CD4-positive, alpha-beta T cell (primary cell): ENCODE measurements at regions not wholly inside any gene's neighbourhood (a gene's known extent, or its start where the extent isn't known, plus 50 kb on each side); places are given as distances from the start of the nearest gene placed in this dataset.

Experiments used
- ATAC-seq: fragments of 200-7000 bp; cut with Tn5 transposase; one replicate; pipeline ENCODE4 v1.10.0; 2022; ENCODE audit warnings: mild to moderate bottlenecking; ENCODE audit not compliant: poor library complexity
- CTCF ChIA-PET: fragments of 350-600 bp; sonication (Branson Sonifier 250); formaldehyde crosslinking; loops from one replicate; lab custom pipeline; 2021; ENCODE audit warnings: antibody characterized with exemption, inconsistent platforms; lab: Charles Lee
- POLR2A ChIA-PET: fragments of 350-600 bp; sonication (Branson Sonifier 250); formaldehyde crosslinking; loops from one replicate; lab custom pipeline; 2021; ENCODE audit warnings: antibody characterized with exemption, inconsistent platforms; lab: Charles Lee
- DNase-seq, 14 experiments: peaks; one replicate each; pipeline ENCODE4 v3.0.0-alpha.2; 2013 to 2020; ENCODE audit warnings: mixed read lengths in 2 of 14
- H3K27ac ChIP-seq, 2 donors: one replicate each; pipeline versions ENCODE4 v1.5.1 to v1.7.0; 2013; ENCODE audit warnings: low read length in 2 of 2, low read depth in 1 of 2, mild to moderate bottlenecking in 1 of 2
- H3K27me3 ChIP-seq, 2 experiments: 1 replicate in 1 of 2; 2 replicates in 1 of 2; pipeline versions ENCODE4 v1.6.1 to v1.7.0; 2013; ENCODE audit warnings: low read length in 2 of 2, control low read depth in 1 of 2, mild to moderate bottlenecking in 1 of 2, moderate library complexity in 1 of 2; ENCODE audit not compliant: insufficient read depth in 2 of 2, control insufficient read depth in 1 of 2
- H3K36me3 ChIP-seq: one replicate; pipeline ENCODE4 v1.6.1; 2013; ENCODE audit warnings: low read length, control low read depth; ENCODE audit not compliant: insufficient read depth
- H3K4me1 ChIP-seq: one replicate; pipeline ENCODE4 v1.6.1; 2013; ENCODE audit warnings: low read length, control low read depth; ENCODE audit not compliant: insufficient read depth
- H3K4me3 ChIP-seq: one replicate; pipeline ENCODE4 v1.5.1; 2013; ENCODE audit warnings: mild to moderate bottlenecking, low read length, moderate library complexity
- H3K9me3 ChIP-seq, 2 experiments: 1 replicate in 1 of 2; 2 replicates in 1 of 2; pipeline versions ENCODE4 v1.6.1 to v1.7.0; 2013; ENCODE audit warnings: low read length in 2 of 2, mild to moderate bottlenecking in 2 of 2, control low read depth in 1 of 2, moderate library complexity in 1 of 2; ENCODE audit not compliant: control insufficient read depth in 1 of 2, insufficient read depth in 1 of 2
- H3K27ac Mint-ChIP-seq: one replicate; pipeline ENCODE4 v1.8.0; 2020; ENCODE audit warnings: mixed read lengths
- H3K27me3 Mint-ChIP-seq: one replicate; pipeline ENCODE4 v1.8.0; 2021; ENCODE audit warnings: mixed read lengths
- H3K36me3 Mint-ChIP-seq: one replicate; pipeline ENCODE4 v1.8.0; 2021; ENCODE audit warnings: low read depth, mixed read lengths
- H3K4me1 Mint-ChIP-seq: one replicate; pipeline ENCODE4 v1.8.0; 2021; ENCODE audit warnings: low read depth, mixed read lengths
- H3K4me3 Mint-ChIP-seq: one replicate; pipeline ENCODE4 v1.8.0; 2020; ENCODE audit warnings: mild to moderate bottlenecking, mixed read lengths
- H3K9me3 Mint-ChIP-seq: one replicate; pipeline ENCODE4 v1.8.0; 2020; ENCODE audit warnings: mixed read lengths
- intact Hi-C, 2 experiments: fragments of 100-400 bp; cut with DNase I in 1 of 2; cut with micrococcal nuclease in 1 of 2; formaldehyde crosslinking; loops; one replicate each; pipeline versions ENCODE4 v1.15.1 to v1.9.0; 2023 to 2025; cut with DNase I, micrococcal nuclease
- TF ChIP-seq, protein P1 (sequence below): fragments of 200-600 bp; IDR thresholded peaks from one replicate; pipeline ENCODE4 v1.8.0; 2022; ENCODE audit warnings: antibody characterized with exemption, mild to moderate bottlenecking

DNA sequence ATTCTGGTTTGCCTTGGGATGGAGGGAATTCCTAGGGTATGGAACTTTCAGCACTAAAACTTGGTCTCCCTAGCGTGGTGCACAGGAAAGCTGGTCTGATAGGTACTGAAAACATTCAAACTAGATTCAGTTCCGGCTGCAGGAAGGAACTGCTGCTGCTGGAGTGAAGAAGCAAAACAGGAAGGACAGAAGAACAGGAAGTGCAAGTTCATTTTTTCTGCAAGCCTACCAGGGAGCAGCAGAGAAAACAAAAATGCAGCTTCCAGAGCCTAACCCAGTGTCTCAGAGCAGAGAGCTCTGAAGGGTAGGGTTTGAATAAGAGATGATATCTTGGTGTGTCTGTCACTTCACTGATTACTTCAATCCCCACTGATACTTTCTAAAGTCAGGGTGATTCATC lies 165.2 kb downstream of the VRK1 start:
- H3K4me3 ChIP-seq, result peak overlapping the region; percentile 8
- no peaks in the 10 kb centered on the region for H3K27me3 Mint-ChIP-seq
- H3K4me3 Mint-ChIP-seq, result peak overlapping the region; percentile 67
- POLR2A ChIA-PET, result interaction anchor here (1.0 to 1.5 kb wide), 6 partner anchors 9 to 640 kb away, joined by 3 to 6 read pairs (median 4); partner anchors contain the start of gene VRK1
- H3K4me1 Mint-ChIP-seq, result peaks cover 60% of the 10 kb centered on the region
- H3K9me3 Mint-ChIP-seq, result peaks cover 21% of the 10 kb centered on the region
- H3K9me3 ChIP-seq, result peaks cover 20 to 27% of the 10 kb centered on the region in 2 experiments
- peak overlapping the region; percentile 55 to 79 for H3K27ac ChIP-seq
- CTCF ChIA-PET, result no interaction called here
- peak; percentile 83 for ATAC-seq
- TF ChIP-seq, protein P1, sequence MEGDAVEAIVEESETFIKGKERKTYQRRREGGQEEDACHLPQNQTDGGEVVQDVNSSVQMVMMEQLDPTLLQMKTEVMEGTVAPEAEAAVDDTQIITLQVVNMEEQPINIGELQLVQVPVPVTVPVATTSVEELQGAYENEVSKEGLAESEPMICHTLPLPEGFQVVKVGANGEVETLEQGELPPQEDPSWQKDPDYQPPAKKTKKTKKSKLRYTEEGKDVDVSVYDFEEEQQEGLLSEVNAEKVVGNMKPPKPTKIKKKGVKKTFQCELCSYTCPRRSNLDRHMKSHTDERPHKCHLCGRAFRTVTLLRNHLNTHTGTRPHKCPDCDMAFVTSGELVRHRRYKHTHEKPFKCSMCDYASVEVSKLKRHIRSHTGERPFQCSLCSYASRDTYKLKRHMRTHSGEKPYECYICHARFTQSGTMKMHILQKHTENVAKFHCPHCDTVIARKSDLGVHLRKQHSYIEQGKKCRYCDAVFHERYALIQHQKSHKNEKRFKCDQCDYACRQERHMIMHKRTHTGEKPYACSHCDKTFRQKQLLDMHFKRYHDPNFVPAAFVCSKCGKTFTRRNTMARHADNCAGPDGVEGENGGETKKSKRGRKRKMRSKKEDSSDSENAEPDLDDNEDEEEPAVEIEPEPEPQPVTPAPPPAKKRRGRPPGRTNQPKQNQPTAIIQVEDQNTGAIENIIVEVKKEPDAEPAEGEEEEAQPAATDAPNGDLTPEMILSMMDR, result no peak
- H3K27me3 ChIP-seq, result no peaks in the 10 kb centered on the region
- intact Hi-C loops, result no loop called here
- peaks cover 75% of the 10 kb centered on the region for H3K4me1 ChIP-seq
- DNase-seq, result peak in 10 of 14 experiments; percentile 2 to 80 (median 33)
- H3K27ac Mint-ChIP-seq, result peak overlapping the region; percentile 95
- no peaks in the 10 kb centered on the region for H3K36me3 ChIP-seq
- peaks cover 44% of the 10 kb centered on the region for H3K36me3 Mint-ChIP-seq

DNA sequence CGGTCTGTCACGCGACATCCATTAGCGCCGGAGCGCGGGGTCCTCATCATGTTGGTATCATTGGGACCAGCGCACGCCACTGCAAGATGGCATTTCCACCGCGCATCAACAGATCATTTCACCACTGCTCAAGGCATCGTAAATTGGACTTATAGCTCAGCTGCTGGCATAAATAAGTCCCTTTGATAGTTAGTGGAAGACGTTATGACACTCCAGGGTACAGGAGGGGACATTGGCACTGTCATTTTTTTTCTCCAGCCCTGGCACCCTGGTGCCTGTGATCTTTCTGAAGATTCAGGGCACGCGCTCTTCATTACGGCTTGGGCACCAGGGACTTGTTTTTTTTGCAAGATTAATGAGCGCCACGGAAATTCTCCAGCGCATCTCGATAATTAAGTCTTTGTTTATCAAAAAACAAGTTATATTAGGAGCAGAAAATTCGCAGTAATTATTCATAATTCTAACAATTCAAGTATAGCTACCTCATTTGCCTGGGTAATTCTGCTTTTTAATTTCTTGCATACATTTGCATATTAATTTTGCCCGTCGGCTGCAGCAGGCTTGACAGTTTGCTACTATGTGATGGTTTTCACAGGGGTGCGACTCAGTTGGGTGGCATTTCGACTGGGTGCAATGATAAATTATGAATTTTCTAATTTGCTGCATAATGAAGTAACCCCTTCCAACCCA lies 167.7 kb downstream of the VRK1 start:
- Mint-ChIP-seq H3K36me3 (peaks cover 44% of the 10 kb centered on the region), H3K27ac (peak overlapping the region; percentile 95), H3K9me3 (peaks cover 22% of the 10 kb centered on the region), H3K4me3 (no peak overlapping the region), H3K4me1 (peaks cover 60% of the 10 kb centered on the region), H3K27me3 (no peaks in the 10 kb centered on the region)
- no peak overlapping the region for H3K27ac ChIP-seq
- intact Hi-C loops, result no loop called here
- TF ChIP-seq, protein P1, result no peak
- no peak for ATAC-seq
- ChIA-PET POLR2A (no interaction called here), CTCF (no interaction called here)
- H3K4me1 ChIP-seq, result peaks cover 66% of the 10 kb centered on the region
- no peak for DNase-seq
- H3K27me3 ChIP-seq, result no peaks in the 10 kb centered on the region
- no peaks in the 10 kb centered on the region for H3K36me3 ChIP-seq
- no peak overlapping the region for H3K4me3 ChIP-seq
- H3K9me3 ChIP-seq, result peaks cover 20 to 27% of the 10 kb centered on the region in 2 experiments

DNA sequence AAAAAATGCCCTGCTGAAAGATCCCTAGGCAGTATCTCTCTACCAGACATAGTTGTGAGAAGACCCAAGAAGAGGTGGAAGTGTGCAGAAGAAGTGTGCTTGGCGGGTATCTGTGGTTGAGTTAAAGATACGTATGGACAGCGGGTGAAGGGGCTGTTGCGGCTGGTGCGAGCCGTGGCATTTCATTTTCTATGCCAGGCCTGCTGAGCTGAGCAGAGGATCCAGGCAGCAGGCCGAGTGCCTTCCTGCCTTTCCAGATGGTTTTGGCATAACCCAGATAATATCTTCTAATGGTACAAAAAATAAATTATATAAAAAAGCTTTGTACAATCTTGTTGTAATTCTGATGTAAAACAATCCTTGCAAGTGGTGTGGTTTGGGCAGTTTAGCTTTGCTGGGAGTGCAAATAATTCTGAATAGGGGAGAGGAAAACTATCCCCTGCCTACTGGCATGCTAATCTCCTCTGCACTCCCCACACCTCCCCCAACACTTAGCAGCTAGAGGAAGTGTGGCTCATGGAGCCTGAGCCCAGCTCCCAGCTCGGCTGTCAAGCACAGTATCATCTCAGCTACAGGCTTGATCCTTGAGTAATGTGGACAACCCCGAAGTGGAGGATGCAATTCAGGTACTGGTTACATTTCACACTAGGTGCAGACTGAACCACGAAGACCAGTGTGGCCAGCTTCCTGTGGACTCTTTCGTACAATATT lies 168.9 kb downstream of the VRK1 start:
- H3K27ac Mint-ChIP-seq, result peak overlapping the region; percentile 62
- H3K4me3 ChIP-seq, result no peak overlapping the region
- no peaks in the 10 kb centered on the region for H3K27me3 ChIP-seq
- TF ChIP-seq, protein P1, result no peak
- peaks cover 58% of the 10 kb centered on the region for H3K4me1 ChIP-seq
- ChIA-PET CTCF (no interaction called here), POLR2A (no interaction called here)
- ATAC-seq (no peak), DNase-seq (no peak)
- intact Hi-C loops, result no loop called here
- peaks cover 12 to 23% of the 10 kb centered on the region in 2 experiments for H3K9me3 ChIP-seq
- peaks cover 18% of the 10 kb centered on the region for H3K9me3 Mint-ChIP-seq
- no peak overlapping the region for H3K4me3 Mint-ChIP-seq
- H3K27me3 Mint-ChIP-seq, result no peaks in the 10 kb centered on the region
- no peaks in the 10 kb centered on the region for H3K36me3 ChIP-seq
- H3K27ac ChIP-seq, result no peak overlapping the region
- peaks cover 50% of the 10 kb centered on the region for H3K4me1 Mint-ChIP-seq
- H3K36me3 Mint-ChIP-seq, result peaks cover 32% of the 10 kb centered on the region
